ENCODE measurements at regions not wholly inside any gene's neighbourhood (a gene's known extent, or its start where the extent isn't known, plus 50 kb on each side); places are given as distances from the start of the nearest gene placed in this dataset.

- TF ChIP-seq, protein P1, sequence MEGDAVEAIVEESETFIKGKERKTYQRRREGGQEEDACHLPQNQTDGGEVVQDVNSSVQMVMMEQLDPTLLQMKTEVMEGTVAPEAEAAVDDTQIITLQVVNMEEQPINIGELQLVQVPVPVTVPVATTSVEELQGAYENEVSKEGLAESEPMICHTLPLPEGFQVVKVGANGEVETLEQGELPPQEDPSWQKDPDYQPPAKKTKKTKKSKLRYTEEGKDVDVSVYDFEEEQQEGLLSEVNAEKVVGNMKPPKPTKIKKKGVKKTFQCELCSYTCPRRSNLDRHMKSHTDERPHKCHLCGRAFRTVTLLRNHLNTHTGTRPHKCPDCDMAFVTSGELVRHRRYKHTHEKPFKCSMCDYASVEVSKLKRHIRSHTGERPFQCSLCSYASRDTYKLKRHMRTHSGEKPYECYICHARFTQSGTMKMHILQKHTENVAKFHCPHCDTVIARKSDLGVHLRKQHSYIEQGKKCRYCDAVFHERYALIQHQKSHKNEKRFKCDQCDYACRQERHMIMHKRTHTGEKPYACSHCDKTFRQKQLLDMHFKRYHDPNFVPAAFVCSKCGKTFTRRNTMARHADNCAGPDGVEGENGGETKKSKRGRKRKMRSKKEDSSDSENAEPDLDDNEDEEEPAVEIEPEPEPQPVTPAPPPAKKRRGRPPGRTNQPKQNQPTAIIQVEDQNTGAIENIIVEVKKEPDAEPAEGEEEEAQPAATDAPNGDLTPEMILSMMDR (IDR thresholded peaks at IDR 0.05) = no peak
- TF ChIP-seq POLR2A (IDR thresholded peaks at IDR 0.05) (no peak), EP300 (IDR thresholded peaks at IDR 0.05) (no peak), POLR2AphosphoS5 (IDR thresholded peaks at IDR 0.05) (no peak)
These were observed 84.5 kb upstream of the LRRC7 start for GRCh38 chr1:69483246-69483645.

Data from gastroesophageal sphincter (tissue), 3 donors.